ENCODE measurements at regions not wholly inside any gene's neighbourhood (a gene's known extent, or its start where the extent isn't known, plus 50 kb on each side); places are given as distances from the start of the nearest gene placed in this dataset.

GRCh38 chr4:3666263-3666662, 99.9 kb upstream of the ADRA2C start:
- TF ChIP-seq CTCF (conservative IDR thresholded peaks at IDR 0.05) = no peak
- no peak for TF ChIP-seq ZFX (IDR thresholded peaks at IDR 0.05)

Data from C4-2B (cell line).